GM21381 (cell line): ENCODE measurements at regions not wholly inside any gene's neighbourhood (a gene's known extent, or its start where the extent isn't known, plus 50 kb on each side); places are given as distances from the start of the nearest gene placed in this dataset.

ENCODE experiments used
- ATAC-seq: cut with Tn5 transposase; IDR thresholded peaks from one replicate; pipeline ENCODE4 v1.9.1; 2021; ENCODE audit warnings: mild to moderate bottlenecking, moderate library complexity; ENCODE audit not compliant: unreplicated experiment

DNA sequence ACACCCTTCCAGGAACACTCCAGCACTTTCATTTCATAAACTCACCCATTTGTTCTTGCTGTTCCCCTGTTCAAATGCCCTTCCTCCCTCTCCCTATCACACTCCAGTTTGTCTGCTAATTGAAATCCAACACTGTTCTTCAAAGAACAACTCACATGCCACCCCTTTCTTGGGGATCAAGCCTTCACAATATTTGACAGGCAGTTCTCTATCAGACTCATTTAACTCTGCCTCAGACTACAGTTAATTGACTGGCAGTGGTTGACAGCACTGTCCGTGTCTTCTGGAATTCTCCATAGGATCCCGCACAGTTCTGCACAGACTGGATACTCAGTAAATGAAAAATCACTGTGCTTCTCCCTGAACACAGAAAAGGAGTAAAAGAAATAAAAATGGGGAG lies 87.8 kb downstream of the PMP22 start:
- ATAC-seq, result no peak

DNA sequence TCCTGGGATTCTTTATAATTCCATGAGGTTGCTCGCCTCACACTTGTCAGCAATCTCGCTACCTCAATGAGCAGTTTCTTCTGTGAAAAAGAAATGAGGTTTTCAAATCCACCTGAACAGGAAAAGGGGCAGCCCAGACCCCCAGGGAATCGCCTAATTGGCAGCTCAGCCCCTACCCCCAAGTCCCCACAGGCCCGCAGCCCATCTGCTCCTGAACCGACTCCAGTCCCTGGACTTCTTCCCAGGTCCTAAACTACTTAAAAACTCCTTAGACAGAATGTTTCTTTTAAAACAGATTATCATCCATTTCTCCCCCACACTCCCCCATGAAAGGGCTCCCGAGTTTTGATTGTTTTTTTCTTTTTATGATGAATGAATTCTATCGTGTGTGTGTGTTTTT lies 89.8 kb downstream of the PMP22 start:
- no peak for ATAC-seq

DNA sequence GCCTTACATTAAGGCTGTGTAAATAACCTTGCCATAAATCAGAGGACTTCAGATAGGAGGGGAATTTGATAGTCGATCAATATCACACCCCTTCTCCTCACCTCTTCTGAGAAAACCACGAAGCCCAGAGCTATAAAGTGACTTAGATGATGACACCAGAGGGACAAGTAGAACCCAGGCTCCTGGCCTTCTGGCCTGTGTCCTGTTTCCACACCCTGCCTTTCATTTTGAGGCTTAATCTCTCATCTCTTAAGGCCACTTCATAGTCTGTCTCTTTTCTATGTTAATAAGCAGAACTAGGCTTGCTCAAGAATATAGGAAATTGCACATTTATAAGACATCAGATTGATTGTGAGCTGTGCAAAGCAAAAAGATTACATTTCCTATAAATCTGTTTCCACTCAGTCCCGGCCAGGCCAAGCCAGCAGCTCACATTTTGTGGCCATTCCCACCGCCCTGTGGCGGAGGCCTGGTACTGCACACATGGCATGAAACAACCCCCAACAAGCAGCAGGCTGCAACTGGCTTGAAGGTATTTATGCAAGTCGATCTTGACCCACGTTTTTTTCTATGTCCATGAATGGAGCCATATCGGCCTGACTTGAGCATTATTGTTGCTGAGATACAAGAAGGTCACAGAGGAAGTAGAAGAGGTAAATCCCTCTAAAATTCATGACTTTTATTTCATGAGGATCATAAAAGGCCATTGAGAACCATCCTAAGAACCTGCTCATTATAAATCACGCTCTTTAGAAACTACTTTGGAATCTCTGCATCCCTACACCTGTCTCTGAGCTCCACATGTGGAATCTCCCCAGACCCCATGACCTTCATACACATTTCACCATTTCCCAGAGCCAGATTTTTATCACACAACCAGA lies 93.7 kb downstream of the PMP22 start:
- no peak for ATAC-seq

DNA sequence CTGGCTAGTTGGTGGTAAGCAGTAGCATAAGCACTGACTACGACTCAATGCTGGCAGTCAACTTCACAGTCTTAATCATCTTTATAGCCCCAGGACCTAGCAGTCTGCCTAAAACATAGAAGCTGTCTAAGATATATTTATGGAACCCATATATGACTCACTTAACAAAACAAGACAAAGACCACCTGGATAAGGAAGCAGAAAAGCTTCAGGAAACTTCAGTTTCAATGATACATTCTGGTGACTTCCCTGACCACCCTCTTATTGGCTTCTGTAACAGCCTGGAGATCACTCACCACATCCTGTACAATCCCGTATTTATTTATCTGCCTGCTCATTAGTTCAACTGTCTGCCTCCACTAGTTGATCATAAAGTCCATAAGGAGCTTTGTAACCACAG lies 95.5 kb downstream of the PMP22 start:
- no peak for ATAC-seq

DNA sequence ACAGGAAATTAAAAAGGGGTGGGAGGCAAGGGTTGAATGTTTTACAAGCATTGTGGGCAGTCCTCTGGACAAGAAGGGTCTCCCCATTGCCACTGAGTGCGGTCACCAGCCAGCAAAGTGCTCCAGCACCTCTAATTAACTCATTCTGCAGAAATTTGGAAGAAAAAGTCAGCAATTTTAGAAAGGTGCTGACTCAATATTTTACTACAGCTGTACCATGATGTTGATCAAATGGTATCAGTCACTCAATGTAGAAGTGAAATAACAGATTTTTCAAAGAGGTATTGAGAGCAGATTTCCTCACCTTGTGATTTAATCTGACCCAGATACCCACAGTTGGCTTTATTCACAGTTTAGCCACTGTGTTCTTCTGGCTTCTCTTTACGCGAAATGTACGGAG lies 96.7 kb downstream of the PMP22 start:
- no peak for ATAC-seq

DNA sequence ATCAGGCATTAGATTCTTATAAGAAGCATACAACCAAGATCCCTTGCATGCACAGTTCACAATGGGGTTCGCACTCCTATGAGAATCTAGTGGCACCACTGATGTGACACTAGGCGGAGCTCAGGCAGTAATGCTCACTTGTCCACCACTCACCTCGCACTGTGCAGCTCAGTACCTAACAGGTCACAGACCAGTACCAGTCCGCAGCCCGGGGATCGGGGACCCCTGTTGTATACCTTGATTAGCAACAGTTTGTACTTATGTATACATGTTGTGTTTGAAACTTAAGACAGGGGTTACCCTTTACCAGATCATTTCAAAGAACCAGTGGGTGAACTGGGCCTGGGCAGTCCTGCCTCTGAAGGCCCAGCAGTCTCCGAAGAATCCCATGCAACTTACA lies 103.7 kb downstream of the PMP22 start:
- ATAC-seq, result no peak

DNA sequence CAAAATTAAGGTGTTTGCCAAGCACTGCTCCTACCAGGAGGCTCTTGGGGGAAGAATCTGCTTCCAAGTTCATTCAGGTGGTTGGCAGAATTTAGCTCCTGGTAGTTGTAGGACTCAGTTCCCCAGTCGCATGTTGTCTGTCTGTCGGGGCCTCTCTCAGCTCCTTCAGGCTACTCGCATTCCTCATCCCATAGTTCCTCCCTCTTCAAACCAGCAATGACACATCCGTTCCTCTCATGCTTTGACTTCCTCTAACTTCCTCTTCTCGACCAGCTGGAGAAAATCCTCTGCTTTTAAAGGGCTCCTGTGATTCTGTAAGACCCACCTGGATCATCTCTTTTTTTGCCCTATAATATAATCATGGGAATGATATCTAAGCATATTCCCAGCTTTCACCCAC lies 108.1 kb downstream of the PMP22 start:
- ATAC-seq, result no peak

DNA sequence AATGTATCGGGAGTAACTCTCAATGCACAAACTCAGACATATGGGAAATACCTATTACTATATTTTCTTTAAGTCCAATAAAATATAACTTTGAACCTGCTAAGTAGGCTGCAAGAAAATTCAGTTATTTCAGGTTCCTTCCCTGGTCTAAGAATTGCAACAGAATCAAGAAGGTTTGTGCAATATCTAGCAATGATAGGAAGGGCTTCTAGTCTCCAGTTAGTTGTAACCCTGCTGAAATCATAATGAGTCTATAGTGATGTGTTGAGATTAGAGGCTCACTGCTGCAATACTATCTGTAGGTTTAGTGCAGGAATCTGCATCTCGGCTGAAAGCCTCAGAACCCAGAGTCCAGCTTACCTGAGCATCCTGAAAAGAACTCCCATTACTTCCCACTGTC lies 110.5 kb downstream of the PMP22 start:
- no peak for ATAC-seq

DNA sequence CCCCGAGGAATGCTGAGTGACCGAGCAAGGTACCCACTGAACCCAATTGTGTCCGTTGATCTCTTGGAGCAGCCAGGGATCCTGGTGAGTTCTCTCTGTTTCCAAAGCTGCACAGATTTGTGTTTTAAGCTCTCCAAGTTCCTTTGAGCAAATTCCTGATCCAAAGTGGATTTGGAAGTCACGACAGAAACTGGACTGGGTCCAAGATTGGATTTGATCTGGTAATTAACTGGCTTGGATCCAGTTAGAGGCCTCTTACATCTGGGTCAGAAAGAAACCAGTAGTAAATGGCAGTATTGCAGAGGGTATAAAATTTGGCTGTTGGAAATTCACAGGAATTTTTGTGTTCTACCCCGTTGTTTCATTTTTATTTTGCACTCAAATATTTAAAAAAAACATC lies 119.5 kb downstream of the PMP22 start:
- no peak for ATAC-seq

DNA sequence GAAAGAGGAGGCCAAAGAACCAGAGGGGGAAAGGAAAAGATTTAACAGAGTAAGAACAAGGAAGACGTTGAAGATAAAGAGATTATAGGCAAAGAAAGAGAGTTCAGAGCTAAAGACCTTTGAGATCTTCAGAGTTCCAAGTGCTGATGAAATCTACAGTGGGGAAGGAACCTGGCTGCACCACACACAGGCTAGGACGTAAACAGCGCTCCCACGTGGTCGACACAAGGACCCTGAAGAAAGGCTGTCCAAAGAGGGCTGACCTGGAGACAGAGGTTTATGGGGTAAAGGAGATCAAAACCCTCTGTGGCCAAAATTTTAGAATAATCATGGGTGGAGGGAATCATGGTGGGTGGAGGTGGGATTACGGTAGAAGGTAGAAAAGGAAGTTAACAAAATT lies 121.6 kb downstream of the PMP22 start:
- ATAC-seq, result no peak

DNA sequence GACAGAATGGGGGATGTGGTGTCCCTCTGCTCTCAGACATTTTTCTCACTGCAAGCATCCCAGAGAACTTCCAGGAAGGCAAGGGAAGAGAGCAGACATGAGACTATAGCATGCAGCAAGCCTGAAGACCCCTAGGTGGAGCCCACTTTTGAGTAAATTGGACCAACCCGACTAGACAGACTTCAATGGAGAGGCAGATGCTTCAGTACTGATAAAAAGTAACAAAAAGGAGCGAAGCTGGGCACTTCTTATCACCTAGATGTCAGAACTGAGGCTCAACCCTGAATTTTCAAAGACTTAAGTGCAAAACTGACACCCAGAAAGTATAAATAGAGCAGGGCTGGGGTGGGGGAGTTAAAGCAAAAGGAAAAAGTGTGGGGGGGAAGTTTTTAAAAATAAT lies 130.8 kb downstream of the PMP22 start:
- no peak for ATAC-seq

DNA sequence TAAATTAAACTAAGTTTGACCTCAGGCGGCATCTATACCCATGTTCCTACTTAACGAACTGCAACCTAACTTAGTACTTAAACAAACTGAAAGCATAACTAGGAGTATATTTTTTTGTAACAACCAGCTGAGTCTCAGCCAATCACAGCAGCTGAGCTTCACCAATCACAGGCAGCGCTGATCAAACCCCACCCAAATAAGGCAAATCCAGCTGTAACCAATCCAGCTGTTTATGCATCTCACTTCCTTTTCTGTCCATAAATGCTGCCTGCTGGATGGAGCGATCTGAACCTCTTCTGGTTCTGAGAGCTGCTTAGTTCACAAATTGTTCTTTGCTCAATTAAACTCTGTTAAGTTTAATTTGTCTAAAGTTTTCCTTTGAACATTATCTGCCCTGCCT lies 131.3 kb downstream of the PMP22 start:
- ATAC-seq, result no peak

DNA sequence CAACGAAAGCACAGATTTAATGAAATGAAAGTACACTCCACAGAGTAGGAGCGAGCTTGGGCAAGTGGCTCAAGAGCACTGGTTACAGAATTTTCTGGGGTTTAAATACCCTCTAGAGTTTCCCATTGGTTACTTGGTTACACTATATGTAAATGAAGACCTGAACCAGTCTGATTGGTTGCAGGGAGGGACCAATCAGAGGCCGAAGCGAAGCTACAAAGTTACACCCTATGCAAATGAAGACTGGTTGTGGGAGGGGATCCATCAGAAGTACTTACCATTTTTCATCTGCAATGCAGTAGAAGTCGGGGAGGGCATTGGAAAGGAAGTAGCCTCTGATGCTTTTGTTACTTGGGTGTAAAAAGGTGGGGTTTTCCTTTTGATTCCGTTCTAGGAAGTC lies 132.0 kb downstream of the PMP22 start:
- ATAC-seq, result no peak

DNA sequence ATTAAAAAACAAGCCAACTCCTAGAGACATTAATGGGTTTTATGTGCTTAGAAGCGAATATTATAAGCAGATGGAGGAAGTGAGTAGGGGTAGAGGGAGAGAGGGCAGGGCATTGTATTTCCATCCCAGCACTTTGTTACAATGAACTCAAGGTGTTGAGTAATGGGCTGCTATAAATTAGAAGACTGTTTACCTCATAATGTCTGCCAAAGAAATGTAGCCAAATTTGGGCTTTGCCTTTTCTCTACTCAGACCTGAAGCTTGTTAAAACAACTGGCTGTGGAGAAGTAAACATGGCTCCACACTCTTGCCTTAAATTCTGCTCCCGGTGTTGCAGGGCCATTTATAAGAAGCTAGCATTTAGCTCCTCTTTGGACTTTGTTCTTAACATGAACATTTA lies 134.7 kb downstream of the PMP22 start:
- ATAC-seq, result no peak

DNA sequence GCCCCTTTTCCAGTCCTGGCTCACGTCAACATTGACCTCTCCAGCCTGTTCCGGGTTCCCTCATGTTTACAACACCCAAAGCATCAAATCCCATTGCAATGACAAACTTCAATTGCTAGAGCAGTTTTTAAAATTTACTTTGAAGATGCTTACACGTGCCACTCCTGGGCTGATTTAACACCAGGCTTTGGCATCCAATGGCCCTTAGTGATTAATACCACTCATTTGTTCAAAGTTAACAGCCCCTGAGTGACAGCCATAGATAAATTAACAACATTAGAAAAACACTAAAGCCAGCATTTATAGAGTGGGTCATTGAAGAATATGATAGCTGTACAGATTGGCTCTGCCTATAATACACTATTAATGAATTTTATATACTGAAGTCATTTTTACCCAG lies 135.1 kb downstream of the PMP22 start:
- no peak for ATAC-seq

DNA sequence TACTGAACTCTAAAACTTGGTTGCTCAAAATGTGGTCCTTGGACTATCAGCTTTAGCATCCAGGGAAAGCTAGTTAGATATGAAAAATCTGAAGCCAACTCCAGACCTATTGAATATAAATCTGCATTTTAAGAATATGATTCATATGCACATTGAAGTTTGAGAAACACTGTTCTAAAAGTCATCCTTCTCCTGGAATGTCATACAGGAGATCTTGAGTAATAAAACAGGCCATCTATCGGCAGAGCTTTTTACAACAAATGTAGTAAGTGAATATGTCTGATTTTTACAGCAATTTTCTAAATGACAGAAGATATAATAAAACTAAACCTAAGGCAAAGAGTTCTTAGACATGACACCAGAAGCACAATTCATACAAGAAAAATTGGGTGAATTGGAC lies 140.4 kb downstream of the PMP22 start:
- ATAC-seq, result no peak

DNA sequence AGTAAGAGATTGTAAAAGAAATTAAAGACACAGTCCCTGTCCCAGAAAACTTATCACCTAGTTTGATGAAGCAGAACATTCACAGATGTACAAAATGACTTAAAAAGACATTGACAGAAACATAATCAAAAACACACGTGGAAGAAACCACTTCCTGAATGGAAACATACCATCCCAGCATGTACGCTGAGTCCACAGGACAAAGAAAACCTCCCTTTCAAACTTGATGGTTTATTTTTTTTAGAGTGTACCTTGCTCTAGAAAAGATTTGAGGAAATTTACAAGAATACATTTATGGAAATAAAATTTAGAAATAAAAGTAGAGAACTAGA lies 140.9 kb downstream of the PMP22 start:
- no peak for ATAC-seq

DNA sequence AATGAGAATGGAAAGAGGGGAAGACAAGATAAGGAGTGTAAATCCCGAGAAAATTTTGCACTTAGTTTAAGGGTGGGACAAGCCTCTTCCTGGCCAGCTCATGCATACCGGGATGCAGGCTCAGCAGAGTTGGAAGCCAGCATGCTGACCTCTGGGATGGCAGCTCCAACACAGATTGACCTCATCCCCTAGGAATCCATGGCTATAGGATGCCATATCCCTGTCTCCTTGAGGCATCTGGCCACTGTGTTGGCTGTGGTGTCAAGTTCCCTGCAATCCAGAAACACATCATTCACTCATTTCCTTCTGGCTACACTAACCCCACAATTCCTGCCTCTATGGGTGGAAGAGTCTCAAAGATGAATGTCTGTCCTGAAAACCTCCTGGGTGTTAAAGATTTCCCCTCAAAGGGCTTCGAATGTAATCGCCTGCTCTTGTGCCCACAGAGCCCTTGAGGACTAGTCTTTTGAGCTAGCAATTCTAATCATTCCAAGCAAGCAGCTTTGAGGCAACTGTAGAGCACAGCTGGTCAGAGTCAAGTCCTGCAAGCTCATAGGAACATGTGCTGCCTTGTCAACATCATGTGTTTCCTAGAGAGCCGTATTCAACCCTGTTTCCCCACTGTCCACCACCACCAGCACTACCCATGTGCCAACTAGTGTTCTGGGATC lies 141.4 kb downstream of the PMP22 start:
- ATAC-seq, result no peak

DNA sequence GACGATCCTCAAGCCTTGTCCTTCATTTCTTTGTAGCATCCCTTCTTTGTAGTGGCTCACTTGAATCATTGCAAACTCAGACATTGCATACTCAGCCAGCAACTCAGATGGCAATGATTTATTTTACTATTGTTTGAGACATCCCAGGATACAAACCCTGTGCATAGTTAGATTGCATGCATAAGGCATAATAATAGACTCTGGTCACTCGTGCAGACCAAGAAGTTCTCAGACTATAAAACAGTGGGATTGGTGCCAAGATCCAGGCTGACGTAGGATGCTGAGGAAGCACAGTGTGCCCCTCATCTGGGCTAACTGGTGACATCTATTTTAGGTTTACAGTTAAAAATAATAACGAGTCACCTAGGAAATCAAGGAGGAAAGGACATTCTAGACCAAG lies 142.3 kb downstream of the PMP22 start:
- no peak for ATAC-seq

DNA sequence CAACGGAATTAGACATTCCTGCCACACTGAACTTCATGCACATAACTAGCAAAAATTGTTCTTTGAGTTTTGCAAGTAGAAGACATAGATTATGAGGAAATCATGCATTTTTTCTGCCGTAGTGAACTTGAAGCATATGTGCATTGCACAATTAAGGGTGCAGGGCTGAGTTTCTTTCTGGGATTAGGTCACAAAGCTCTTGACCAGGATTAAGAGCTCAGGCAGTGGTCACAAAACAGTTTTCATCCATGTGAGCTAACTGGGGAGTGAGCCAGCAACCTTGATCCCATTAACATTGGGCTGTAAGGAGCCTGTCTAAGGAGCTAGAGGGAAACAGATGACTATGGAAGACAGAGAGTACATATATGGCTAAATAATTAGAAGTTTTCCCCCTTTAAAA lies 143.7 kb downstream of the PMP22 start:
- no peak for ATAC-seq

DNA sequence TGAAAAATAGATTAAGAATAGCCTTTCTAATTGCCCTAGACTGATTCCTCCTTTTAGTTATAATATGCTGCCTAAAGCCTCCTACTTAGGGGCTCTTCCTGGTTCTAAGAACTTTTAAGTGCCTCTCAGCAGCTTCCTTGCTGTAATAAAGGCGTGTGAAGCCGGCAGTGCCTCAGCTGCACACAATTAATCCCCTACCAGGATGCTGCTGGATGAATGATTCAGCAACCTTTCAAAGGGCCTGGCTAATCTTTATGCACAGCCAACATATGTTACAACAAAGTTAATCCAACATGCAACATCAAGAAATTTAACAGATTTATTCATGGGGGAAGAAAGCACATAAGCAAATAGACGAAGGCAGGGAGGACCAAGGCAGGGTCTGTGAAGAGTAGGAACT lies 145.2 kb downstream of the PMP22 start:
- no peak for ATAC-seq

DNA sequence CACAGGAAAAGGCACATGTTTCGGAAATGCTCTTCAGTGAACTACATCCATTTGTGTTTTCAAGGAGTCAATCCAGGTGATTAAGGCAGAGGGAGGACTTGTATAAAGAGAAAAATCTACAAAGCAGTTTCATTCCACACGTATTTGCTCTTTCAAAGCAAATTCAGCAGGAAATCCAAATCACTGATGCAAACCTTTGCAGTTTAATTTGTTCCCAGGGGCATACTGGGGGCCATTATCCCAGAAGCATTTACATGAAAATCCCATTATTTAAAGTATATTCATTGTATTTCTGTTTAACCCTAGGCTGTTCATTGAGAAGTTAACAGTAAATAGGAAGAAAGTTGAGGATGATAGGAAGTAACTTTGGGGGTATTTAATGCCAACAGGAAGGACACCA lies 147.9 kb downstream of the PMP22 start:
- ATAC-seq, result no peak
